Esophagus muscularis mucosa (tissue), 4 donors: ENCODE measurements at regions not wholly inside any gene's neighbourhood (a gene's known extent, or its start where the extent isn't known, plus 50 kb on each side); places are given as distances from the start of the nearest gene placed in this dataset.
"Not testable (repeated sequence)": the region's sequence is repeated elsewhere in the genome, so short reads cannot be mapped to it uniquely, and the experiment has no call there.

Experiments used
- DNase-seq: peaks from one replicate; pipeline ENCODE4 v3.0.0-alpha.2; 2017; ENCODE audit errors: extremely low spot score
- H3K27ac ChIP-seq, 4 donors: fragments of 200-600 bp; sonication (generic); replicated peaks in 1 of 4; 1 replicate in 3 of 4; 2 replicates in 1 of 4; pipeline ENCODE4 v1.5.1; 2016 to 2019; ENCODE audit warnings: mild to moderate bottlenecking in 1 of 4
- H3K27me3 ChIP-seq, 4 donors: fragments of 200-600 bp; sonication (generic); one replicate each; pipeline versions ENCODE4 v1.5.1 to v1.6.0; 2016 to 2019
- H3K36me3 ChIP-seq, 4 donors: fragments of 200-600 bp; sonication (generic); one replicate each; pipeline ENCODE4 v1.5.1; 2016 to 2019
- H3K4me1 ChIP-seq, 4 donors: fragments of 200-600 bp; sonication (generic); one replicate each; pipeline ENCODE4 v1.5.1; 2016 to 2019
- H3K4me3 ChIP-seq, 4 donors: fragments of 200-600 bp; sonication (generic); 1 replicate in 2 of 4; 2 replicates in 2 of 4; pipeline ENCODE4 v1.5.1; 2016 to 2019; ENCODE audit warnings: mild to moderate bottlenecking in 4 of 4, moderate library complexity in 1 of 4
- H3K9me3 ChIP-seq, 4 donors: fragments of 200-600 bp; sonication (generic); 1 replicate in 3 of 4; 2 replicates in 1 of 4; pipeline ENCODE4 v1.5.1; 2016 to 2019
- EP300 ChIP-seq: sonication (generic); formaldehyde crosslinking; IDR thresholded peaks from one replicate; pipeline ENCODE4 v1.6.1; 2017; ENCODE audit warnings: antibody characterized with exemption
- POLR2A ChIP-seq: fragments of 450-650 bp; IDR thresholded peaks from one replicate; pipeline ENCODE4 v1.6.1; 2017; ENCODE audit warnings: antibody characterized with exemption, moderate library complexity, mild to moderate bottlenecking, low read depth
- POLR2AphosphoS5 ChIP-seq, 2 donors: sonication (generic); formaldehyde crosslinking; IDR thresholded peaks; one replicate each; pipeline ENCODE4 v1.6.1; 2017; ENCODE audit warnings: antibody characterized with exemption in 2 of 2
- WGBS: methylation state at CpG from one replicate; pipeline ENCODE4 v1.1.5; 2018; 5-methylcytosine and 5-hydroxymethylcytosine counted together
- intact Hi-C: fragments of 100-400 bp; cut with DNase I; formaldehyde crosslinking; loops from one replicate; pipeline ENCODE4 v1.15.1; 2023
- TF ChIP-seq, protein P1 (sequence below), 3 experiments: fragments of 200-600 bp in 2 of 3; fragments of 450-650 bp in 1 of 3; sonication (generic) in 2 of 3; IDR thresholded peaks; one replicate each; pipeline ENCODE4 v1.5.1; 2017 to 2019; ENCODE audit warnings: antibody characterized with exemption in 3 of 3, mild to moderate bottlenecking in 2 of 3, moderate library complexity in 1 of 3

DNA sequence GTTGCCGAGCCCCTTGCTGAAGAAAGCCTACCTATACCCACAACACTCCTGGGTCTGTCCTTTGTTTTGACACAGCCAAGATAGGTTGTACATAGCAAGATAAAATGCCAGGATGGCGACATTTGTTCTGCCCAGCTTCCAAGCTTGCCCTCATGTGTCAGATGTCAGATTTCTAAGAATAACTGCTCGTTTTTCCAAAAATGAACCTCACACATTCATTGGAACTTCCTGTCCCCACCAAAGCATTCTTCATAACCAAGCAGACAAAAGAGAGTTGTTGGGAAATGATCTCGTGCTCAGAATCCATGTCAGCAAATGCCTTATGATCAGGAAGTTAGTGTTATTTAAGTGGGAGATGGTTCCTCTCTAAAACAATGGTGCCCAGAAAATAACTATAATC, 210.1 kb downstream of the ZNF608 start:
- H3K9me3 ChIP-seq: peaks cover 0 to 4% (median 0%) of the 10 kb centered on the region in 4 donors
- H3K27me3 ChIP-seq: no peaks in the 10 kb centered on the region
- no peaks in the 10 kb centered on the region for H3K36me3 ChIP-seq
- WGBS: 81% methylated on average over 4 of the region's 4 CpGs
- H3K4me1 ChIP-seq: peaks cover 0 to 14% (median 0%) of the 10 kb centered on the region in 4 donors
- peak overlapping the region in 1 of 4 donors; percentile 55 for H3K27ac ChIP-seq
- intact Hi-C loops: no loop called here
- TF ChIP-seq POLR2A (no peak), POLR2AphosphoS5 (IDR thresholded peaks at IDR 0.05) (peak in 1 of 2 donors; percentile 11)
- TF ChIP-seq, protein P1, sequence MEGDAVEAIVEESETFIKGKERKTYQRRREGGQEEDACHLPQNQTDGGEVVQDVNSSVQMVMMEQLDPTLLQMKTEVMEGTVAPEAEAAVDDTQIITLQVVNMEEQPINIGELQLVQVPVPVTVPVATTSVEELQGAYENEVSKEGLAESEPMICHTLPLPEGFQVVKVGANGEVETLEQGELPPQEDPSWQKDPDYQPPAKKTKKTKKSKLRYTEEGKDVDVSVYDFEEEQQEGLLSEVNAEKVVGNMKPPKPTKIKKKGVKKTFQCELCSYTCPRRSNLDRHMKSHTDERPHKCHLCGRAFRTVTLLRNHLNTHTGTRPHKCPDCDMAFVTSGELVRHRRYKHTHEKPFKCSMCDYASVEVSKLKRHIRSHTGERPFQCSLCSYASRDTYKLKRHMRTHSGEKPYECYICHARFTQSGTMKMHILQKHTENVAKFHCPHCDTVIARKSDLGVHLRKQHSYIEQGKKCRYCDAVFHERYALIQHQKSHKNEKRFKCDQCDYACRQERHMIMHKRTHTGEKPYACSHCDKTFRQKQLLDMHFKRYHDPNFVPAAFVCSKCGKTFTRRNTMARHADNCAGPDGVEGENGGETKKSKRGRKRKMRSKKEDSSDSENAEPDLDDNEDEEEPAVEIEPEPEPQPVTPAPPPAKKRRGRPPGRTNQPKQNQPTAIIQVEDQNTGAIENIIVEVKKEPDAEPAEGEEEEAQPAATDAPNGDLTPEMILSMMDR (IDR thresholded peaks at IDR 0.05): no peak
- no peak overlapping the region for H3K4me3 ChIP-seq
- DNase-seq: no peak

DNA sequence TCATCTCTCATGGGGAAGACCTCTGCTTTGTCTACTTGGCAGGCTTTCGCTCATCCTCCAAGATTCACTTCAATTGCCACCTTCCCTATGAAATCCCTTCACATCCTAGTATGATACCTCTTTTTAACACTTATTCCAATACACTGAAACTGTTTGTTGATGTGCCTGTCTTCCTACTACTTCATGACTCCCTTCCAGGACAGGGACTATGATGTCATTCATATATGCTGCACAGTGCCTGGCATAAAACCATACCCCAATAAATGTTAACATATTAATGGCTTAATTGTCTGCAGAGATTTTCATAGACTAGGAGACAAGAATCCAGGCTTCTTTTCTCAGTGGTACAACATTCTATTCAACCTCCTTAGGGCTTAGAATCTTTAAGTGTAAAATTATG, 215.5 kb downstream of the ZNF608 start:
- intact Hi-C loops: no loop called here
- Histone ChIP-seq H3K4me3 (no peak overlapping the region), H3K27me3 (no peaks in the 10 kb centered on the region), H3K27ac (no peak overlapping the region), H3K9me3 (peaks cover 0 to 4% (median 0%) of the 10 kb centered on the region in 4 donors), H3K36me3 (no peaks in the 10 kb centered on the region), H3K4me1 (peaks cover 0 to 10% (median 6%) of the 10 kb centered on the region in 4 donors)
- 100% methylated on average over 1 of the region's 1 CpG for WGBS
- TF ChIP-seq EP300: no peak
- no peak for TF ChIP-seq POLR2AphosphoS5 (IDR thresholded peaks at IDR 0.05)
- no peak for TF ChIP-seq POLR2A
- TF ChIP-seq, protein P1 (IDR thresholded peaks at IDR 0.05): no peak
- DNase-seq: no peak

DNA sequence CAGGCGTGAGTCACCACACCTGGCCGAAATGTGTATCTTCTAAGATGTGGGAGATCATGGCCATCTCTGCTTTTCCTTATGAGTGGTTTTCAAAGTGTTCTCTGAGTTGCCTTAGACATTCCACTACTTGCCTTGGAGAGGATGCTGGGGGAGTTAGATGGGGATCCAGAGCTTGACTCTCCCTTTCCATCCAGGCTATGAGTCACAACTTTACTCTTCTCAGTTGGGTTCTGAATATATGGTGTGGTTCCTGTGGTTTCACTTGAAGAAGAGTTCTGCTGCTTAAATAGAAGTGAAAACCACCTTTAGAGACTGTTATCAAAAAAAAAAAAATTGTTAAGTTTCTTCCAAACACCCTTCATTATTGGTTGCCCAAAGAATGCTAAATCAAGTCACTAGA, 217.6 kb downstream of the ZNF608 start:
- H3K36me3 ChIP-seq: no peaks in the 10 kb centered on the region
- TF ChIP-seq POLR2A (no peak), POLR2AphosphoS5 (IDR thresholded peaks at IDR 0.05) (no peak), EP300 (no peak)
- TF ChIP-seq, protein P1 (IDR thresholded peaks at IDR 0.05): no peak
- no peak for DNase-seq
- peaks cover 0 to 3% (median 0%) of the 10 kb centered on the region in 4 donors for H3K9me3 ChIP-seq
- intact Hi-C loops: no loop called here
- H3K4me3 ChIP-seq: no peak overlapping the region
- WGBS: 73% methylated on average over 2 of the region's 2 CpGs
- no peaks in the 10 kb centered on the region for H3K27me3 ChIP-seq
- no peak overlapping the region for H3K27ac ChIP-seq
- peaks cover 0 to 10% (median 5%) of the 10 kb centered on the region in 4 donors for H3K4me1 ChIP-seq

DNA sequence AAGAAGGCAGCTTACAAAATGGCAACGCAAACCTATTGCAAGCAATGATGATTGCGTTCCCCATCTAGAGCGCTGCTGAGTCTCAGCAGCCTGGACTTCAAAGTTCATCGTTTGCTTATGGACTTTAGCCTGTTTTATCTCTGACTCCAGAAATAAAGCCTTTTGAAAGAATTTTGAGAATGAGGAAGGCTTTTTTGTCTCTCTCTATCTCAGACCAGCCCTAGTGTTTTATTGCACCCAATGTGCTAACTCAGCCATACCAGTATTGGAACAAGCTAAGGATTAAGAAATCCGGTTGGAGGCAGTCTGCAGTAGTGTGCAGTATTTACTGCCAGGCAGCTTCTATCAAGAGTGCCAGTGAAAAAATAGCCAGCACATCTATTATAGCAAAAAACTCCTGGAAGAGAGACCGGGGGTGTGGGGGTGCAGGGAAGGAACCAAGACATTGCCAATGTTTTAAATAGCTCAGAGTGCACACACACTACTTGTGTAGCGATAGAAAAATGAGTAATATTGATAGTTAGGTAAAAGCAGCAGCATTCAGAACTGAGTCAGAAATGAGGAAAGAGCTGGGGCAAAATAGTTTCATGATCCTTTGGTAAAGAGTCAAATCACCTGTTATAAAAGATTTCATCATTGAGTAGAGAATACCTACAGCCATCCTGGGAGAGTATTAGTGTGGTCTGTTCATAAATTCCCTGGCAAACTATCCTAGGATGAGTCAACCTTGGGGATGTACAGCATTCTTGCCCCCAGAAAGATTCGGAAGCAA, 219.0 kb downstream of the ZNF608 start:
- TF ChIP-seq POLR2AphosphoS5 (IDR thresholded peaks at IDR 0.05) (no peak), POLR2A (no peak), EP300 (no peak)
- TF ChIP-seq, protein P1 (IDR thresholded peaks at IDR 0.05): no peak
- intact Hi-C loops: no loop called here

DNA sequence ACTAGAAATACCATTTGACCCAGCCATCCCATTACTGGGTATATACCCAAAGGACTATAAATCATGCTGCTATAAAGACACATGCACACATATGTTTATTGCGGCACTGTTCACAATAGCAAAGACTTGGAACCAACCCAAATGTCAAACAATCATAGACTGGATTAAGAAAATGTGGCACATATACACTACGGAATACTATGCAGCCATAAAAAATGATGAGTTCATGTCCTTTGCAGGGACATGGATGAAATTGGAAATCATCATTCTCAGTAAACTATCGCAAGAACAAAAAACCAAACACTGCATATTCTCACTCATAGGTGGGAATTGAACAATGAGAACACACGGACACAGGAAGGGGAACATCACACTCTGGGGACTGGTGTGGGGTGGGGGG, 220.4 kb downstream of the ZNF608 start:
- peaks cover 0 to 10% (median 5%) of the 10 kb centered on the region in 4 donors for H3K4me1 ChIP-seq
- intact Hi-C loops, H3K27me3 ChIP-seq, H3K4me3 ChIP-seq, DNase-seq, H3K27ac ChIP-seq, H3K36me3 ChIP-seq, H3K9me3 ChIP-seq: not testable (repeated sequence)
- 89% methylated on average over 3 of the region's 4 CpGs for WGBS

More for the DNA sequence above, 219.0 kb downstream of the ZNF608 start:
- no peak for DNase-seq
- H3K4me1 ChIP-seq: peaks cover 0 to 10% (median 5%) of the 10 kb centered on the region in 4 donors
- no peaks in the 10 kb centered on the region for H3K27me3 ChIP-seq
- WGBS: 74% methylated on average over 8 of the region's 8 CpGs
- H3K4me3 ChIP-seq: no peak overlapping the region
- H3K9me3 ChIP-seq: no peaks in the 10 kb centered on the region
- no peaks in the 10 kb centered on the region for H3K36me3 ChIP-seq
- no peak overlapping the region for H3K27ac ChIP-seq
